CD8-positive, alpha-beta memory T cell (primary cell): ENCODE measurements at regions not wholly inside any gene's neighbourhood (a gene's known extent, or its start where the extent isn't known, plus 50 kb on each side); places are given as distances from the start of the nearest gene placed in this dataset.

Experiments
- CTCF ChIA-PET: fragments of 350-600 bp; sonication (Branson Sonifier 250); formaldehyde crosslinking; loops from one replicate; lab custom pipeline; 2021; ENCODE audit warnings: antibody characterized with exemption; lab: Charles Lee
- POLR2A ChIA-PET: fragments of 350-600 bp; sonication (Branson Sonifier 250); formaldehyde crosslinking; loops from one replicate; lab custom pipeline; 2021; ENCODE audit warnings: antibody characterized with exemption; lab: Charles Lee
- DNase-seq, 5 donors: peaks; one replicate each; pipeline versions ENCODE4 v3.0.0 to v3.0.0-alpha.2; 2020 to 2022; ENCODE audit warnings: mixed read lengths in 1 of 5
- H3K27ac ChIP-seq: one replicate; pipeline ENCODE4 v1.7.0; 2013; ENCODE audit warnings: low read depth, mild to moderate bottlenecking, low read length, moderate library complexity
- H3K27me3 ChIP-seq: 2 replicates; pipeline ENCODE4 v1.7.0; 2013; ENCODE audit warnings: low read length, mild to moderate bottlenecking; ENCODE audit not compliant: insufficient read depth, poor library complexity, severe bottlenecking
- H3K36me3 ChIP-seq: 2 replicates; pipeline ENCODE4 v1.7.0; 2013; ENCODE audit warnings: mild to moderate bottlenecking, low read length, moderate library complexity; ENCODE audit not compliant: insufficient read depth
- H3K4me1 ChIP-seq: 2 replicates; pipeline ENCODE4 v1.7.0; 2013; ENCODE audit warnings: mild to moderate bottlenecking, low read length, moderate library complexity; ENCODE audit not compliant: insufficient read depth
- H3K4me3 ChIP-seq: 2 replicates; pipeline ENCODE4 v1.7.0; 2013; ENCODE audit warnings: mild to moderate bottlenecking, low read length
- H3K9me3 ChIP-seq: 2 replicates; pipeline ENCODE4 v1.7.0; 2013; ENCODE audit warnings: mild to moderate bottlenecking, low read length
- H3K27ac Mint-ChIP-seq, 8 donors: one replicate each; pipeline ENCODE4 v1.8.0; 2020 to 2021; ENCODE audit warnings: mixed read lengths in 8 of 8, mild to moderate bottlenecking in 6 of 8, inconsistent platforms in 3 of 8, moderate library complexity in 3 of 8
- H3K27me3 Mint-ChIP-seq, 2 donors: one replicate each; pipeline ENCODE4 v1.8.0; 2020 to 2021; ENCODE audit warnings: mixed read lengths in 2 of 2, mild to moderate bottlenecking in 1 of 2, moderate library complexity in 1 of 2
- H3K36me3 Mint-ChIP-seq, 3 donors: one replicate each; pipeline ENCODE4 v1.8.0; 2020 to 2021; ENCODE audit warnings: mixed read lengths in 3 of 3, inconsistent platforms in 1 of 3, mild to moderate bottlenecking in 1 of 3
- H3K4me1 Mint-ChIP-seq, 3 donors: one replicate each; pipeline ENCODE4 v1.8.0; 2020 to 2021; ENCODE audit warnings: mixed read lengths in 3 of 3, inconsistent platforms in 1 of 3, mild to moderate bottlenecking in 1 of 3
- H3K4me3 Mint-ChIP-seq, 7 donors: one replicate each; pipeline ENCODE4 v1.8.0; 2020 to 2021; ENCODE audit warnings: mixed read lengths in 7 of 7, mild to moderate bottlenecking in 6 of 7, moderate library complexity in 4 of 7, inconsistent platforms in 2 of 7
- H3K9me3 Mint-ChIP-seq, 5 donors: one replicate each; pipeline ENCODE4 v1.8.0; 2020 to 2022; ENCODE audit warnings: mixed read lengths in 5 of 5, mild to moderate bottlenecking in 3 of 5, moderate library complexity in 2 of 5, inconsistent platforms in 1 of 5

GRCh38 chr12:127773520-127773919, 493.4 kb upstream of the TMEM132C start:
- H3K9me3 Mint-ChIP-seq = peaks cover 0 to 8% (median 5%) of the 10 kb centered on the region in 5 donors
- H3K27me3 Mint-ChIP-seq = no peaks in the 10 kb centered on the region
- Histone ChIP-seq H3K27me3 (no peaks in the 10 kb centered on the region), H3K9me3 (no peaks in the 10 kb centered on the region), H3K36me3 (no peaks in the 10 kb centered on the region), H3K4me3 (no peak overlapping the region), H3K27ac (no peak overlapping the region), H3K4me1 (no peaks in the 10 kb centered on the region)
- CTCF ChIA-PET = no interaction called here
- POLR2A ChIA-PET = no interaction called here
- no peak overlapping the region for H3K4me3 Mint-ChIP-seq
- no peak for DNase-seq
- H3K4me1 Mint-ChIP-seq = no peaks in the 10 kb centered on the region
- no peaks in the 10 kb centered on the region for H3K36me3 Mint-ChIP-seq
- H3K27ac Mint-ChIP-seq = no peak overlapping the region

- Mint-ChIP-seq H3K4me3 (no peak overlapping the region), H3K27me3 (peaks cover 0 to 2% of the 10 kb centered on the region in 2 donors), H3K36me3 (no peaks in the 10 kb centered on the region), H3K9me3 (peaks cover 0 to 8% (median 6%) of the 10 kb centered on the region in 5 donors), H3K4me1 (no peaks in the 10 kb centered on the region), H3K27ac (no peak overlapping the region)
- H3K27me3 ChIP-seq = no peaks in the 10 kb centered on the region
- no peak overlapping the region for H3K27ac ChIP-seq
- no peaks in the 10 kb centered on the region for H3K9me3 ChIP-seq
- no peaks in the 10 kb centered on the region for H3K4me1 ChIP-seq
- ChIA-PET CTCF (no interaction called here), POLR2A (no interaction called here)
- H3K4me3 ChIP-seq = no peak overlapping the region
- DNase-seq = no peak
- H3K36me3 ChIP-seq = no peaks in the 10 kb centered on the region
Measured at GRCh38 chr12:127774828-127775227, 492.1 kb upstream of the TMEM132C start.

GRCh38 chr12:127779301-127780045, 487.5 kb upstream of the TMEM132C start:
- Mint-ChIP-seq H3K36me3 (no peaks in the 10 kb centered on the region), H3K4me3 (no peak overlapping the region), H3K9me3 (peaks cover 0 to 4% (median 3%) of the 10 kb centered on the region in 5 donors), H3K4me1 (no peaks in the 10 kb centered on the region), H3K27ac (no peak overlapping the region), H3K27me3 (peaks cover 0 to 4% of the 10 kb centered on the region in 2 donors)
- Histone ChIP-seq H3K4me3 (no peak overlapping the region), H3K9me3 (no peaks in the 10 kb centered on the region), H3K27me3 (no peaks in the 10 kb centered on the region), H3K27ac (no peak overlapping the region), H3K36me3 (no peaks in the 10 kb centered on the region), H3K4me1 (no peaks in the 10 kb centered on the region)
- no peak for DNase-seq
- ChIA-PET CTCF (no interaction called here), POLR2A (no interaction called here)

GRCh38 chr12:127780881-127781280, 486.1 kb upstream of the TMEM132C start:
- ChIA-PET CTCF (no interaction called here), POLR2A (no interaction called here)
- no peaks in the 10 kb centered on the region for H3K9me3 ChIP-seq
- H3K27me3 ChIP-seq = no peaks in the 10 kb centered on the region
- DNase-seq = no peak
- H3K27ac Mint-ChIP-seq = no peak overlapping the region
- no peaks in the 10 kb centered on the region for H3K36me3 ChIP-seq
- no peaks in the 10 kb centered on the region for H3K4me1 ChIP-seq
- H3K36me3 Mint-ChIP-seq = no peaks in the 10 kb centered on the region
- H3K27ac ChIP-seq = no peak overlapping the region
- H3K27me3 Mint-ChIP-seq = peaks cover 0 to 4% of the 10 kb centered on the region in 2 donors
- peaks cover 0 to 7% (median 2%) of the 10 kb centered on the region in 5 donors for H3K9me3 Mint-ChIP-seq
- no peaks in the 10 kb centered on the region for H3K4me1 Mint-ChIP-seq
- no peak overlapping the region for H3K4me3 Mint-ChIP-seq
- H3K4me3 ChIP-seq = no peak overlapping the region

GRCh38 chr12:127781336-127781735, 485.6 kb upstream of the TMEM132C start:
- no peak for DNase-seq
- no peaks in the 10 kb centered on the region for H3K9me3 ChIP-seq
- H3K4me1 ChIP-seq = no peaks in the 10 kb centered on the region
- POLR2A ChIA-PET = no interaction called here
- no peak overlapping the region for H3K27ac ChIP-seq
- CTCF ChIA-PET = no interaction called here
- H3K36me3 ChIP-seq = no peaks in the 10 kb centered on the region
- no peak overlapping the region for H3K4me3 ChIP-seq
- no peaks in the 10 kb centered on the region for H3K27me3 ChIP-seq
- H3K4me1 Mint-ChIP-seq = no peaks in the 10 kb centered on the region
- H3K36me3 Mint-ChIP-seq = no peaks in the 10 kb centered on the region
- peaks cover 0 to 7% (median under 1%) of the 10 kb centered on the region in 5 donors for H3K9me3 Mint-ChIP-seq
- H3K4me3 Mint-ChIP-seq = no peak overlapping the region
- H3K27me3 Mint-ChIP-seq = peaks cover 0 to 4% of the 10 kb centered on the region in 2 donors
- H3K27ac Mint-ChIP-seq = no peak overlapping the region

GRCh38 chr12:127785540-127785939, 481.4 kb upstream of the TMEM132C start:
- peaks cover 0 to 9% (median 5%) of the 10 kb centered on the region in 5 donors for H3K9me3 Mint-ChIP-seq
- ChIA-PET CTCF (no interaction called here), POLR2A (no interaction called here)
- H3K27ac ChIP-seq = no peak overlapping the region
- no peaks in the 10 kb centered on the region for H3K27me3 ChIP-seq
- no peaks in the 10 kb centered on the region for H3K36me3 Mint-ChIP-seq
- DNase-seq = no peak
- H3K27me3 Mint-ChIP-seq = peaks cover 0 to 4% of the 10 kb centered on the region in 2 donors
- no peaks in the 10 kb centered on the region for H3K9me3 ChIP-seq
- H3K36me3 ChIP-seq = no peaks in the 10 kb centered on the region
- no peak overlapping the region for H3K27ac Mint-ChIP-seq
- H3K4me3 ChIP-seq = no peak overlapping the region
- no peaks in the 10 kb centered on the region for H3K4me1 ChIP-seq
- no peaks in the 10 kb centered on the region for H3K4me1 Mint-ChIP-seq
- H3K4me3 Mint-ChIP-seq = no peak overlapping the region

- Histone ChIP-seq H3K27me3 (no peaks in the 10 kb centered on the region), H3K4me1 (no peaks in the 10 kb centered on the region), H3K9me3 (no peaks in the 10 kb centered on the region), H3K27ac (no peak overlapping the region), H3K36me3 (no peaks in the 10 kb centered on the region), H3K4me3 (no peak overlapping the region)
- no peak for DNase-seq
- ChIA-PET CTCF (no interaction called here), POLR2A (no interaction called here)
- H3K27ac Mint-ChIP-seq = no peak overlapping the region
- H3K27me3 Mint-ChIP-seq = peaks cover 0 to 4% of the 10 kb centered on the region in 2 donors
- H3K4me1 Mint-ChIP-seq = no peaks in the 10 kb centered on the region
- no peak overlapping the region for H3K4me3 Mint-ChIP-seq
- H3K9me3 Mint-ChIP-seq = peaks cover 0 to 9% (median 5%) of the 10 kb centered on the region in 5 donors
- H3K36me3 Mint-ChIP-seq = no peaks in the 10 kb centered on the region
Measured at GRCh38 chr12:127785986-127786590, 480.9 kb upstream of the TMEM132C start.

- Histone ChIP-seq H3K27me3 (no peaks in the 10 kb centered on the region), H3K27ac (no peak overlapping the region), H3K9me3 (no peaks in the 10 kb centered on the region), H3K4me3 (no peak overlapping the region), H3K4me1 (no peaks in the 10 kb centered on the region), H3K36me3 (no peaks in the 10 kb centered on the region)
- peaks cover 0 to 2% of the 10 kb centered on the region in 2 donors for H3K27me3 Mint-ChIP-seq
- no peak overlapping the region for H3K27ac Mint-ChIP-seq
- no peak for DNase-seq
- ChIA-PET CTCF (no interaction called here), POLR2A (no interaction called here)
- H3K36me3 Mint-ChIP-seq = no peaks in the 10 kb centered on the region
- H3K4me1 Mint-ChIP-seq = no peaks in the 10 kb centered on the region
- H3K9me3 Mint-ChIP-seq = peaks cover 0 to 9% (median 6%) of the 10 kb centered on the region in 5 donors
- H3K4me3 Mint-ChIP-seq = no peak overlapping the region
Measured at GRCh38 chr12:127787544-127787943, 479.4 kb upstream of the TMEM132C start.
